GM23338 (cell line): ENCODE measurements at regions not wholly inside any gene's neighbourhood (a gene's known extent, or its start where the extent isn't known, plus 50 kb on each side); places are given as distances from the start of the nearest gene placed in this dataset.
"Not testable (repeated sequence)": the region's sequence is repeated elsewhere in the genome, so short reads cannot be mapped to it uniquely, and the experiment has no call there.

ENCODE experiments used
- ATAC-seq: fragments of 200-7000 bp; cut with Tn5 transposase; 3 replicates; pipeline ENCODE4 v1.9.1; 2020
- DNase-seq: peaks from one replicate; pipeline ENCODE4 v3.0.0-alpha.2; 2015; ENCODE audit warnings: low spot score
- H2AFZ ChIP-seq: fragments of 200-600 bp; sonication (generic); 2 replicates; pipeline ENCODE4 v1.8.0; 2016; ENCODE audit warnings: antibody characterized with exemption, mild to moderate bottlenecking, moderate library complexity
- H3F3A ChIP-seq: fragments of 200-600 bp; sonication (generic); replicated peaks from 2 replicates; pipeline ENCODE4 v1.8.0; 2017; ENCODE audit warnings: antibody characterized with exemption, mixed run types, low read depth
- H3K27ac ChIP-seq: fragments of 200-600 bp; sonication (generic); 2 replicates; pipeline ENCODE4 v1.6.1; 2016; ENCODE audit warnings: low read depth
- H3K27me3 ChIP-seq: fragments of 200-600 bp; sonication (generic); 2 replicates; pipeline ENCODE4 v1.8.0; 2016; ENCODE audit warnings: mild to moderate bottlenecking, mixed run types, moderate library complexity; ENCODE audit not compliant: insufficient read depth
- H3K36me3 ChIP-seq: fragments of 200-600 bp; sonication (generic); 2 replicates; pipeline ENCODE4 v1.8.0; 2016; ENCODE audit warnings: mild to moderate bottlenecking; ENCODE audit not compliant: insufficient read depth
- H3K4me1 ChIP-seq: fragments of 200-600 bp; sonication (generic); 2 replicates; pipeline ENCODE4 v1.8.0; 2016; ENCODE audit warnings: mild to moderate bottlenecking, moderate library complexity; ENCODE audit not compliant: insufficient read depth
- H3K4me2 ChIP-seq: fragments of 200-600 bp; sonication (generic); 2 replicates; pipeline ENCODE4 v1.7.1; 2017; ENCODE audit warnings: mixed run types
- H3K4me3 ChIP-seq: fragments of 200-600 bp; sonication (generic); 2 replicates; pipeline ENCODE4 v1.6.1; 2016; ENCODE audit warnings: mixed run types
- H3K79me2 ChIP-seq: fragments of 200-600 bp; sonication (generic); replicated peaks from 2 replicates; pipeline ENCODE4 v1.8.0; 2017; ENCODE audit warnings: mild to moderate bottlenecking; ENCODE audit not compliant: insufficient read depth
- H3K9me2 ChIP-seq: fragments of 200-600 bp; sonication (generic); 2 replicates; pipeline ENCODE4 v1.8.0; 2017; ENCODE audit not compliant: insufficient read depth
- H4K20me1 ChIP-seq: fragments of 200-600 bp; sonication (generic); replicated peaks from 2 replicates; pipeline ENCODE4 v1.8.0; 2017; ENCODE audit warnings: mild to moderate bottlenecking; ENCODE audit not compliant: insufficient read depth
- H3K27ac Mint-ChIP-seq: 2 replicates; pipeline ENCODE4 v1.8.0; 2020; ENCODE audit warnings: inconsistent platforms, mild to moderate bottlenecking, moderate library complexity, mixed read lengths
- H3K27me3 Mint-ChIP-seq: 3 replicates; pipeline ENCODE4 v1.8.0; 2022; ENCODE audit warnings: low read depth, mild to moderate bottlenecking, moderate library complexity, mixed read lengths, inconsistent platforms; ENCODE audit not compliant: insufficient read depth, poor library complexity
- H3K36me3 Mint-ChIP-seq: 3 replicates; pipeline ENCODE4 v1.8.0; 2021; ENCODE audit warnings: low read depth, mild to moderate bottlenecking, inconsistent platforms, moderate library complexity, mixed read lengths
- H3K4me1 Mint-ChIP-seq: 3 replicates; pipeline ENCODE4 v1.8.0; 2020; ENCODE audit warnings: mild to moderate bottlenecking, inconsistent platforms, mixed read lengths
- H3K4me3 Mint-ChIP-seq: 3 replicates; pipeline ENCODE4 v1.8.0; 2021; ENCODE audit warnings: moderate library complexity, mild to moderate bottlenecking, inconsistent platforms, mixed read lengths
- H3K9me3 Mint-ChIP-seq: 3 replicates; pipeline ENCODE4 v1.8.0; 2020; ENCODE audit warnings: moderate library complexity, mild to moderate bottlenecking, inconsistent platforms, mixed read lengths
- EZH2 ChIP-seq: fragments of 200-600 bp; sonication (generic); IDR thresholded peaks from one replicate; pipeline ENCODE4 v1.8.0; 2017; ENCODE audit warnings: antibody characterized with exemption, mild to moderate bottlenecking, low read depth; ENCODE audit not compliant: unreplicated experiment
- NANOG ChIP-seq: IDR thresholded peaks from 2 replicates; pipeline ENCODE4 v1.6.1; 2016; ENCODE audit warnings: antibody characterized with exemption, borderline replicate concordance
- POLR2AphosphoS5 ChIP-seq: IDR thresholded peaks from 2 replicates; pipeline ENCODE4 v1.6.1; 2016; ENCODE audit warnings: antibody characterized with exemption, low read depth
- ZNF331 ChIP-seq: fragments of 250-450 bp; sonication (Bioruptor Pico); IDR thresholded peaks from 2 replicates; pipeline ENCODE4 v1.5.0; 2020; ENCODE audit warnings: low read depth, mild to moderate bottlenecking, moderate library complexity
- TF ChIP-seq, protein P1 (sequence below), 2 experiments: fragments of 200-600 bp in 1 of 2; sonication (generic) in 1 of 2; conservative IDR thresholded peaks; 2 replicates each; pipeline versions ENCODE4 v1.5.1 to v1.6.1; 2016 to 2017; ENCODE audit warnings: antibody characterized with exemption in 2 of 2, low read depth in 2 of 2, mild to moderate bottlenecking in 2 of 2, moderate library complexity in 1 of 2

DNA sequence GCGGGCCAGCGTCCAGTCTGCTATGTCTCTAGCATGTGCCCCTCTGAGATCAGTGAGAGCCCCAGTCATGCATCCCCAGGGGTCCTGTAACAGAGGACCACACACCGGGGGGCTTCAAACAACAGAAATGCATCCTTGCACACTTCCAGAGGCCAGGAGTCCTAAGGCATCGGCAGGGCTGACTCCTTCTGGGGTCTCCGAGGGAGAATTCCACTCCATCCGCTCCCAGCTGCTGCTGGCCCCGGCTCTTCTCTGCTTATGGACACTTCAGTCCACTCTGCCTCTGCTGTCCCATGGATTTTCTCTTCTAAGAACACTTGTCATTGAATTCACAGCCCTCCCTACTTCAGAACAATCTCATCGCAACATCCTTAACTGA, 157.6 kb downstream of the NPIPB11 start:
- not testable (repeated sequence) for H3K4me3 ChIP-seq, H3K27me3 Mint-ChIP-seq, H3K4me2 ChIP-seq, H3F3A ChIP-seq, H3K27ac ChIP-seq, DNase-seq, H3K36me3 Mint-ChIP-seq, H3K9me2 ChIP-seq, H3K36me3 ChIP-seq, H2AFZ ChIP-seq, ATAC-seq, H3K27ac Mint-ChIP-seq, H4K20me1 ChIP-seq, H3K79me2 ChIP-seq, H3K4me3 Mint-ChIP-seq, H3K4me1 ChIP-seq, H3K27me3 ChIP-seq
- Mint-ChIP-seq H3K4me1 (peaks cover 11% of the 10 kb centered on the region), H3K9me3 (peaks cover 22% of the 10 kb centered on the region; the same call in 2 of the 3 replicates)

GRCh38 chr16:29248306-29248939, 158.1 kb downstream of the NPIPB11 start:
- ATAC-seq, H3K4me3 Mint-ChIP-seq, H3K4me1 ChIP-seq: not testable (repeated sequence)

DNA sequence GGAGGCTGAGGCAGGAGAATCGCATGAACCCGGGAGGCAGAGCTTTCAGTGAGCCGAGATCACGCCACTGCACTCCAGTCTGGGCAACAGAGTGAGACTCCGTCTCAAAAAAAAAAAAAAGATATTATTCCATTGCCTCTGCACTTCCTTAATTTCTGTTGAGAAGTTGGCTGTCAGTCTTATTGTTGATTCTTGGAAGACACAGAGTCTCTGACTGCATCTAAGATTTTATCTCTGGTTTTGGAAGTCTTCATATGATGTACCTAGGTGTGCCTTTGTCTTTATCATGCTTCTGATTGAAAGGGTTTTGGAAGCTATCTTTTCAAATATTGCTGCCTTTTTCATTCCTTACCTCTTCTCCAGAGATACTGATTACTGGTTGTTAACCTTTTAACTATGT, 160.4 kb downstream of the NPIPB11 start:
- H3K27ac Mint-ChIP-seq, DNase-seq, ATAC-seq, H3K9me2 ChIP-seq, H2AFZ ChIP-seq, H3K4me2 ChIP-seq, H3K79me2 ChIP-seq, H3K27me3 ChIP-seq, H3K27me3 Mint-ChIP-seq, H3K4me1 ChIP-seq, H3K36me3 Mint-ChIP-seq, H3K4me3 ChIP-seq, H3F3A ChIP-seq, H3K4me3 Mint-ChIP-seq, H3K36me3 ChIP-seq, H4K20me1 ChIP-seq, H3K27ac ChIP-seq, H3K4me1 Mint-ChIP-seq: not testable (repeated sequence)
- H3K9me3 Mint-ChIP-seq, result peaks cover 22% of the 10 kb centered on the region; the same call in 2 of the 3 replicates

More at GRCh38 chr16:29248306-29248939, 158.1 kb downstream of the NPIPB11 start:
- not testable (repeated sequence) for H3K9me2 ChIP-seq, H3K27me3 Mint-ChIP-seq, H3K36me3 ChIP-seq, H3K4me3 ChIP-seq, H3K27ac Mint-ChIP-seq, H3F3A ChIP-seq, H3K36me3 Mint-ChIP-seq, H3K4me2 ChIP-seq, H4K20me1 ChIP-seq, DNase-seq, H2AFZ ChIP-seq, H3K79me2 ChIP-seq, H3K27me3 ChIP-seq, H3K27ac ChIP-seq
- H3K9me3 Mint-ChIP-seq, result peaks cover 22% of the 10 kb centered on the region; the same call in 2 of the 3 replicates
- peaks cover 11% of the 10 kb centered on the region for H3K4me1 Mint-ChIP-seq

DNA sequence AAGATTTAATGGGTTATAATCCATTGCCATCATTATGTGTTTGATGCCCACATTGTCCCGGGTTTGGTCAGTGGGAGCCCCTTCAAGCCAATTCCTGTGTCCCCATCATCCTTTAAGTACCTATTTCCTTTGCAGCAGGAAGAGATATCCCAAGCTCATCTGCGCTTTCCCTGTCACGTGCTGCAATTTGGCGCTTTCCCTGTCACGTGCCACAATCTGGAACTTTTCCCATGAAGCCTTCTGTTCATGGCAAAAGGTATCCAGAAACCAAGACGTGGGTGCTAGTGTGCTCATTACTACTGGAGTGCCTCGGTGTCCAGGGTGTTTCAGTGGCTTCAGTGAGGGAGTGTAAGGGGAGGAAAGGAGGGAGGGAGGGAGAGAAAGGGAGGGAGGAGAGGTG, 168.5 kb downstream of the NPIPB11 start:
- Mint-ChIP-seq H3K36me3 (peaks cover 7% of the 10 kb centered on the region; the same call in 2 of the 3 replicates), H3K27me3 (peaks cover 6% of the 10 kb centered on the region), H3K4me3 (no peak overlapping the region), H3K9me3 (peaks cover 17% of the 10 kb centered on the region), H3K4me1 (no peaks in the 10 kb centered on the region), H3K27ac (no peak overlapping the region)
- no peak overlapping the region for H2AFZ ChIP-seq
- H3F3A ChIP-seq, result no peaks in the 10 kb centered on the region
- H3K4me2 ChIP-seq, result no peak overlapping the region
- H3K4me3 ChIP-seq, result no peak overlapping the region
- H4K20me1 ChIP-seq, result no peaks in the 10 kb centered on the region
- H3K36me3 ChIP-seq, result no peaks in the 10 kb centered on the region
- DNase-seq, result no peak
- TF ChIP-seq EZH2 (no peak), ZNF331 (CRISPR knock-in tag) (no peak), POLR2AphosphoS5 (no peak), NANOG (no peak)
- TF ChIP-seq, protein P1, sequence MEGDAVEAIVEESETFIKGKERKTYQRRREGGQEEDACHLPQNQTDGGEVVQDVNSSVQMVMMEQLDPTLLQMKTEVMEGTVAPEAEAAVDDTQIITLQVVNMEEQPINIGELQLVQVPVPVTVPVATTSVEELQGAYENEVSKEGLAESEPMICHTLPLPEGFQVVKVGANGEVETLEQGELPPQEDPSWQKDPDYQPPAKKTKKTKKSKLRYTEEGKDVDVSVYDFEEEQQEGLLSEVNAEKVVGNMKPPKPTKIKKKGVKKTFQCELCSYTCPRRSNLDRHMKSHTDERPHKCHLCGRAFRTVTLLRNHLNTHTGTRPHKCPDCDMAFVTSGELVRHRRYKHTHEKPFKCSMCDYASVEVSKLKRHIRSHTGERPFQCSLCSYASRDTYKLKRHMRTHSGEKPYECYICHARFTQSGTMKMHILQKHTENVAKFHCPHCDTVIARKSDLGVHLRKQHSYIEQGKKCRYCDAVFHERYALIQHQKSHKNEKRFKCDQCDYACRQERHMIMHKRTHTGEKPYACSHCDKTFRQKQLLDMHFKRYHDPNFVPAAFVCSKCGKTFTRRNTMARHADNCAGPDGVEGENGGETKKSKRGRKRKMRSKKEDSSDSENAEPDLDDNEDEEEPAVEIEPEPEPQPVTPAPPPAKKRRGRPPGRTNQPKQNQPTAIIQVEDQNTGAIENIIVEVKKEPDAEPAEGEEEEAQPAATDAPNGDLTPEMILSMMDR (conservative IDR thresholded peaks at IDR 0.05; ENCODE audit: low read depth in 2 of 2), result no peak
- H3K9me2 ChIP-seq, result no peaks in the 10 kb centered on the region
- H3K79me2 ChIP-seq, result no peaks in the 10 kb centered on the region
- H3K4me1 ChIP-seq, result no peaks in the 10 kb centered on the region
- no peak for ATAC-seq
- no peak overlapping the region for H3K27ac ChIP-seq
- H3K27me3 ChIP-seq, result no peaks in the 10 kb centered on the region

- not testable (repeated sequence) for H3K4me2 ChIP-seq, H3K4me1 Mint-ChIP-seq, H4K20me1 ChIP-seq, H3K27ac Mint-ChIP-seq, DNase-seq, H3K4me3 Mint-ChIP-seq, H3K79me2 ChIP-seq, H3F3A ChIP-seq, H3K27me3 ChIP-seq, H3K4me3 ChIP-seq, H3K4me1 ChIP-seq, H3K36me3 ChIP-seq, ATAC-seq, H3K27me3 Mint-ChIP-seq, H3K27ac ChIP-seq, H3K36me3 Mint-ChIP-seq, H2AFZ ChIP-seq, H3K9me2 ChIP-seq
- peaks cover 17% of the 10 kb centered on the region for H3K9me3 Mint-ChIP-seq
Measured at GRCh38 chr16:29237495-29237894, 169.0 kb downstream of the NPIPB11 start.
